ENCODE measurements at regions not wholly inside any gene's neighbourhood (a gene's known extent, or its start where the extent isn't known, plus 50 kb on each side); places are given as distances from the start of the nearest gene placed in this dataset.

DNA sequence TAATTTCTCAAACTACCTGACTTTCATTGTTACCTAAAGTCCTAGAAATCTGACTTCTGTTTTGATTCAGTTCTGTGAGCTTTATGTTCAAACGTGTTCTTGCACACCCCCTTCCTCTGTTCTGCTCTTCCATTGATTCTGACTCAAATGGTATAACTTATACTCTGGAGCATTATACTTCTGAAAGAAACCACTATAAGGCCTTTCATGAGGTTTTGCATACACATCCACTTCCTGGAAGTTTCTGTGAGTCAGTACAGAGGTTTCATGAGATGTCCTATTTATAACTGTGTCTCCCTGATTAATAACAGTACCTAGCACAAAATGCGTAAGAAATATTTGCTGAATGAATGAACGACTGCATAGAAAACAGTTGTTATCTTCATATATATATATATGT, 540.2 kb upstream of the CT83 start:
- no peak for TF ChIP-seq YY1 (IDR thresholded peaks at IDR 0.05; ENCODE audit: insufficient read depth, insufficient read length)
- no peak for TF ChIP-seq SUZ12 (IDR thresholded peaks at IDR 0.05; ENCODE audit: extremely low read depth, insufficient read depth, insufficient read length)
